ENCODE measurements at regions not wholly inside any gene's neighbourhood (a gene's known extent, or its start where the extent isn't known, plus 50 kb on each side); places are given as distances from the start of the nearest gene placed in this dataset.

DNA sequence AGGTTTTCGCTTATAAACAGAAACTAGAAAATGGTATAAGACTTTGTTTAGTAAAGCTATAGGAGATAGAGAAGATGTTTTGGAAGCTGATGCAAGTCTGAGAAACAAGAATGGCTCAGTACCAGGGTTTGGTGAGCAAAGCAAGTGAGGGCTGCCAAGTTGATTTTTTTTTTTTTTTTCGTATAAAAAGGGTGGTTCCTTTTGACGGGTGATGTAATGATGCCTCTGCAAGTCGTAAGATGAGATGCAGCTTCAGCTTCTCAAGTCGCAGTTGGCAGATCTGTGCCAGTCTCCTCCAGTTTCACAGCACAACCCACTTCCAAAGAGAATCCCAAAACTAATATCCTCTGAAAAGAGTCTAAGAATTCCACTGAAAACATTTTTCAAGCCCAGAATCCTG, 252.8 kb upstream of the CDH4 start:
- TF ChIP-seq, protein P1, sequence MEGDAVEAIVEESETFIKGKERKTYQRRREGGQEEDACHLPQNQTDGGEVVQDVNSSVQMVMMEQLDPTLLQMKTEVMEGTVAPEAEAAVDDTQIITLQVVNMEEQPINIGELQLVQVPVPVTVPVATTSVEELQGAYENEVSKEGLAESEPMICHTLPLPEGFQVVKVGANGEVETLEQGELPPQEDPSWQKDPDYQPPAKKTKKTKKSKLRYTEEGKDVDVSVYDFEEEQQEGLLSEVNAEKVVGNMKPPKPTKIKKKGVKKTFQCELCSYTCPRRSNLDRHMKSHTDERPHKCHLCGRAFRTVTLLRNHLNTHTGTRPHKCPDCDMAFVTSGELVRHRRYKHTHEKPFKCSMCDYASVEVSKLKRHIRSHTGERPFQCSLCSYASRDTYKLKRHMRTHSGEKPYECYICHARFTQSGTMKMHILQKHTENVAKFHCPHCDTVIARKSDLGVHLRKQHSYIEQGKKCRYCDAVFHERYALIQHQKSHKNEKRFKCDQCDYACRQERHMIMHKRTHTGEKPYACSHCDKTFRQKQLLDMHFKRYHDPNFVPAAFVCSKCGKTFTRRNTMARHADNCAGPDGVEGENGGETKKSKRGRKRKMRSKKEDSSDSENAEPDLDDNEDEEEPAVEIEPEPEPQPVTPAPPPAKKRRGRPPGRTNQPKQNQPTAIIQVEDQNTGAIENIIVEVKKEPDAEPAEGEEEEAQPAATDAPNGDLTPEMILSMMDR (conservative IDR thresholded peaks at IDR 0.05; ENCODE audit: low read depth, low read length), result no peak
- TF ChIP-seq, protein P2, sequence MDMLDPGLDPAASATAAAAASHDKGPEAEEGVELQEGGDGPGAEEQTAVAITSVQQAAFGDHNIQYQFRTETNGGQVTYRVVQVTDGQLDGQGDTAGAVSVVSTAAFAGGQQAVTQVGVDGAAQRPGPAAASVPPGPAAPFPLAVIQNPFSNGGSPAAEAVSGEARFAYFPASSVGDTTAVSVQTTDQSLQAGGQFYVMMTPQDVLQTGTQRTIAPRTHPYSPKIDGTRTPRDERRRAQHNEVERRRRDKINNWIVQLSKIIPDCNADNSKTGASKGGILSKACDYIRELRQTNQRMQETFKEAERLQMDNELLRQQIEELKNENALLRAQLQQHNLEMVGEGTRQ (IDR thresholded peaks at IDR 0.05; ENCODE audit: low read depth, low read length), result no peak
- TF ChIP-seq MXI1 (IDR thresholded peaks at IDR 0.05; ENCODE audit: borderline replicate concordance, low read depth, low read length) (no peak), POLR2A (IDR thresholded peaks at IDR 0.05; ENCODE audit: low read depth, low read length) (no peak), SMC3 (IDR thresholded peaks at IDR 0.05; ENCODE audit: low read depth, low read length) (no peak), RAD21 (IDR thresholded peaks at IDR 0.05; ENCODE audit: low read length) (no peak), MAFK (IDR thresholded peaks at IDR 0.05; ENCODE audit: low read depth, low read length) (no peak), RFX5 (IDR thresholded peaks at IDR 0.05; ENCODE audit: low read depth, low read length) (no peak), CEBPB (IDR thresholded peaks at IDR 0.05; ENCODE audit: low read depth, low read length) (no peak), NFE2L2 (IDR thresholded peaks at IDR 0.05; ENCODE audit: low read depth, low read length) (no peak), ELK1 (IDR thresholded peaks at IDR 0.05; ENCODE audit: borderline replicate concordance, low read depth, low read length) (no peak)
